Vagina (tissue), 2 donors: ENCODE measurements at regions not wholly inside any gene's neighbourhood (a gene's known extent, or its start where the extent isn't known, plus 50 kb on each side); places are given as distances from the start of the nearest gene placed in this dataset.

Source experiments
- DNase-seq, 2 donors: peaks; one replicate each; pipeline ENCODE4 v3.0.0-alpha.2; 2017; ENCODE audit errors: extremely low spot score in 2 of 2
- H3K27ac ChIP-seq: fragments of 200-600 bp; sonication (generic); one replicate; pipeline ENCODE4 v1.5.1; 2019
- H3K27me3 ChIP-seq: fragments of 200-600 bp; sonication (generic); one replicate; pipeline ENCODE4 v1.5.1; 2019
- H3K36me3 ChIP-seq, 2 donors: fragments of 200-600 bp; sonication (generic); one replicate each; pipeline ENCODE4 v1.5.1; 2017 to 2019
- H3K4me1 ChIP-seq: fragments of 200-600 bp; sonication (generic); one replicate; pipeline ENCODE4 v1.5.1; 2019
- H3K4me3 ChIP-seq, 2 donors: fragments of 200-600 bp; sonication (generic); 1 replicate in 1 of 2; 2 replicates in 1 of 2; pipeline ENCODE4 v1.5.1; 2016 to 2019
- H3K9me3 ChIP-seq: fragments of 200-600 bp; sonication (generic); one replicate; pipeline ENCODE4 v1.5.1; 2019
- CTCF ChIP-seq, 3 experiments: fragments of 450-650 bp in 2 of 3; fragments of 200-600 bp in 1 of 3; sonication (generic) in 1 of 3; IDR thresholded peaks; one replicate each; pipeline ENCODE4 v1.5.1; 2017 to 2019; ENCODE audit warnings: antibody characterized with exemption in 3 of 3, mild to moderate bottlenecking in 2 of 3, moderate library complexity in 2 of 3
- POLR2A ChIP-seq, 2 donors: fragments of 450-650 bp; IDR thresholded peaks; one replicate each; pipeline ENCODE4 v1.6.1; 2017; ENCODE audit warnings: antibody characterized with exemption in 2 of 2, mild to moderate bottlenecking in 2 of 2, moderate library complexity in 2 of 2
- POLR2AphosphoS5 ChIP-seq, 2 donors: sonication (generic); formaldehyde crosslinking; IDR thresholded peaks; one replicate each; pipeline ENCODE4 v1.9.0; 2017; ENCODE audit warnings: antibody characterized with exemption in 2 of 2, mild to moderate bottlenecking in 2 of 2, low read depth in 1 of 2; ENCODE audit not compliant: insufficient read depth in 1 of 2
- intact Hi-C: fragments of 100-400 bp; cut with DNase I; formaldehyde crosslinking; loops from one replicate; pipeline ENCODE4 v1.15.1; 2023

- DNase-seq, result no peak
- H3K4me1 ChIP-seq, result no peaks in the 10 kb centered on the region
- TF ChIP-seq POLR2A (IDR thresholded peaks at IDR 0.05), result no peak
- TF ChIP-seq POLR2AphosphoS5 (IDR thresholded peaks at IDR 0.05; ENCODE audit: insufficient read depth in 1 of 2, low read depth in 1 of 2), result no peak
- TF ChIP-seq CTCF (IDR thresholded peaks at IDR 0.05), result no peak
- no peaks in the 10 kb centered on the region for H3K27me3 ChIP-seq
- intact Hi-C loops, result no loop called here
- no peaks in the 10 kb centered on the region for H3K9me3 ChIP-seq
- H3K27ac ChIP-seq, result no peak overlapping the region
- H3K36me3 ChIP-seq, result no peaks in the 10 kb centered on the region
- no peak overlapping the region for H3K4me3 ChIP-seq
Measured at GRCh38 chr2:146027156-146027555, 1507.2 kb upstream of the ZEB2 start.

GRCh38 chr2:146025519-146025918 lies 1505.6 kb upstream of the ZEB2 start:
- H3K4me3 ChIP-seq, result no peak overlapping the region
- intact Hi-C loops, result no loop called here
- no peaks in the 10 kb centered on the region for H3K4me1 ChIP-seq
- H3K27ac ChIP-seq, result no peak overlapping the region
- no peaks in the 10 kb centered on the region for H3K9me3 ChIP-seq
- no peaks in the 10 kb centered on the region for H3K27me3 ChIP-seq
- no peaks in the 10 kb centered on the region for H3K36me3 ChIP-seq
- TF ChIP-seq POLR2AphosphoS5 (IDR thresholded peaks at IDR 0.05; ENCODE audit: insufficient read depth in 1 of 2, low read depth in 1 of 2), result no peak
- TF ChIP-seq POLR2A (IDR thresholded peaks at IDR 0.05), result no peak
- TF ChIP-seq CTCF (IDR thresholded peaks at IDR 0.05), result no peak
- DNase-seq, result no peak

- no peaks in the 10 kb centered on the region for H3K36me3 ChIP-seq
- H3K27me3 ChIP-seq, result no peaks in the 10 kb centered on the region
- H3K4me1 ChIP-seq, result no peaks in the 10 kb centered on the region
- H3K9me3 ChIP-seq, result no peaks in the 10 kb centered on the region
- intact Hi-C loops, result no loop called here
- no peak for TF ChIP-seq CTCF (IDR thresholded peaks at IDR 0.05)
- TF ChIP-seq POLR2AphosphoS5 (IDR thresholded peaks at IDR 0.05; ENCODE audit: insufficient read depth in 1 of 2, low read depth in 1 of 2), result no peak
- no peak for TF ChIP-seq POLR2A (IDR thresholded peaks at IDR 0.05)
- no peak overlapping the region for H3K4me3 ChIP-seq
- no peak overlapping the region for H3K27ac ChIP-seq
- no peak for DNase-seq
Measured at GRCh38 chr2:146024212-146024743, 1504.4 kb upstream of the ZEB2 start.

GRCh38 chr2:146004462-146004861 lies 1484.5 kb upstream of the ZEB2 start:
- intact Hi-C loops, result no loop called here
- no peaks in the 10 kb centered on the region for H3K4me1 ChIP-seq
- no peaks in the 10 kb centered on the region for H3K27me3 ChIP-seq
- no peak overlapping the region for H3K27ac ChIP-seq
- no peak overlapping the region for H3K4me3 ChIP-seq
- DNase-seq, result no peak
- no peaks in the 10 kb centered on the region for H3K9me3 ChIP-seq
- no peak for TF ChIP-seq CTCF (IDR thresholded peaks at IDR 0.05)
- no peak for TF ChIP-seq POLR2A (IDR thresholded peaks at IDR 0.05)
- no peak for TF ChIP-seq POLR2AphosphoS5 (IDR thresholded peaks at IDR 0.05; ENCODE audit: insufficient read depth in 1 of 2, low read depth in 1 of 2)
- H3K36me3 ChIP-seq, result no peaks in the 10 kb centered on the region

GRCh38 chr2:146003337-146003736 lies 1483.4 kb upstream of the ZEB2 start:
- Histone ChIP-seq H3K36me3 (no peaks in the 10 kb centered on the region), H3K9me3 (no peaks in the 10 kb centered on the region), H3K27me3 (no peaks in the 10 kb centered on the region), H3K27ac (no peak overlapping the region), H3K4me1 (no peaks in the 10 kb centered on the region), H3K4me3 (no peak overlapping the region)
- TF ChIP-seq CTCF (IDR thresholded peaks at IDR 0.05) (no peak), POLR2A (IDR thresholded peaks at IDR 0.05) (no peak), POLR2AphosphoS5 (IDR thresholded peaks at IDR 0.05; ENCODE audit: insufficient read depth in 1 of 2, low read depth in 1 of 2) (no peak)
- no peak for DNase-seq
- intact Hi-C loops, result no loop called here
